NCI-H2227 (cell line): ENCODE measurements at regions not wholly inside any gene's neighbourhood (a gene's known extent, or its start where the extent isn't known, plus 50 kb on each side); places are given as distances from the start of the nearest gene placed in this dataset.

Experiments
- DNase-seq: peaks from one replicate; lab custom pipeline; 2025; ENCODE audit not compliant: unreplicated experiment; lab: John Stamatoyannopoulos, UW

- no peak for DNase-seq
Measured at GRCh38 chr5:155068616-155069100, 55.1 kb downstream of the KIF4B start.

- DNase-seq, result no peak
Measured at GRCh38 chr5:155069961-155070360, 56.4 kb downstream of the KIF4B start.

GRCh38 chr5:155070781-155071180 lies 57.2 kb downstream of the KIF4B start:
- DNase-seq, result no peak

DNA sequence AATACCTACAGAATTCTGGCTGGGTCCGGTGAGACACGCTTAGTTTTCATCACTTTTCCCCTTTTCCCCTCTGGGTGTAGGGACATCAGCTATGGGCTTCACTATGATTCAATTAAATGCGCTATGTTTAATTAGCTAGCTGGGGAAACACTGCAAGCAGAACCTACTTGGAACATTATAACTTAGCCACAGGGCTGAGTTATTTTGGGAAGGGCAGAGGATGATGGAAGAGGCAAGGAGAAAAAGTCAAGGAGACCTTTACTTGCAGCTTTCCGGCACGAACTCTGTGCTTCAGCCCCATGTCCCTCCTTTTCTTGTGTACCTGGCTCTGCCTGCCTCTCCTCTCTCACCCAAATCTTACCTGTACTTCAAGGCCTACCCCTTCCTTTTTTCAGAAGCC lies 62.8 kb downstream of the KIF4B start:
- no peak for DNase-seq

DNA sequence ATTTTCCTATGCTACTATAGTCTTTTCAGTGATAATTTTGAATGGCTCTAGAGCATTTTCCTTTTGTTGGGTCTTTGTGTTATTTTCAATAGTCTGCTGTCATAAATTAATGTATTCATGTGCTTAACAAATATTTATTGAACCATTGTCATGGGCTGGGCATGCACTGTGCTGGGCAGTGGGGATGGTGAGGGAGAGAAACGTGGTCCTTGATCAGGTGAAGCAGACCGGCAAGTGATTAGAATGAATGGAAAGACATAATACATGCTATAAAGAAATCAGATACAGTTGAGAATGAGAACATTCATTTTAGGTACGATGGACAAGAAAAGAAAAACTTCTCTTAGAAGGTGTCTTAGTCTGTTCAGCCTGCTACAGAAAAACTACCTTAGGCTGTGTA lies 66.1 kb downstream of the KIF4B start:
- DNase-seq, result no peak

DNA sequence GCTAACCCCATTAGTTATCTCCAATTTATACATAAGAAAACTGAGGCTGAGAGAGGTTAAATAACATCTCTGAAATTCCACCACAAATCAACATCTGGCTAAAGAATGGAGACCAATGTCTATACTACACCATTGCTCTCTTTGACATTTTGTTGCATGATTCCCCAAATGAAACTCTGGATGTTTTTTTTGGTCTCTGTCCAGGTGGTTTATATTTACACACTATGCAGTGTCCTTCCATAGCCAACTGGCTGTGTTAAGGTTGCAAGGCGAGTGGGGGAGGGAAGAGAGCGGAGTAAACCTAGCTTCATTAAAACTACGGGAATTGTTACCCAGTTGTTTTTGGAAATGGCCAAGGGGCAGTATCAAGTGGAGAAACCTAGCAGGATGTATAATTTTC lies 67.2 kb downstream of the KIF4B start:
- no peak for DNase-seq

DNA sequence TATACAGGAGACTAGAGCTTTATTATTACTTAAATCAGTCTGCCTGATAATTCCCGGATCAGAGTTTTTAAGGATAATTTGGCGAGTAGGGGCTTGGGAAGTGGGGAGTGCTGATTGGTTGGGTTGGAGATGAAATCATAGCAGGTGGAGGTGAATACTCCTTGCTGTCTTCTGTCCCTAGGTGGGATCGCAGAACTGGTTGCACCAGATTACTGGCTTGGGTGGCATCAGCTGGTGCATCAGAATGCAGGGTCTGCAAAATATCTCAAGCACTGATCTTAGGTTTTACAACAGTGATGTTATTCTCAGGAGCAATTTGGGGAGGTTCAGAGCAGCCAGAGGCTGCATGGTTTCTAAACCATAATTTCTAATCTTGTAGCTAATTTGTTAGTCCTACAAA lies 68.1 kb downstream of the KIF4B start:
- DNase-seq, result no peak

- DNase-seq, result no peak
Measured at GRCh38 chr5:155082401-155082800, 68.8 kb downstream of the KIF4B start.

GRCh38 chr5:155085282-155085989 lies 71.9 kb downstream of the KIF4B start:
- no peak for DNase-seq

GRCh38 chr5:155087036-155087435 lies 73.5 kb downstream of the KIF4B start:
- DNase-seq, result no peak

- no peak for DNase-seq
Measured at GRCh38 chr5:155088811-155089210, 75.3 kb downstream of the KIF4B start.

DNA sequence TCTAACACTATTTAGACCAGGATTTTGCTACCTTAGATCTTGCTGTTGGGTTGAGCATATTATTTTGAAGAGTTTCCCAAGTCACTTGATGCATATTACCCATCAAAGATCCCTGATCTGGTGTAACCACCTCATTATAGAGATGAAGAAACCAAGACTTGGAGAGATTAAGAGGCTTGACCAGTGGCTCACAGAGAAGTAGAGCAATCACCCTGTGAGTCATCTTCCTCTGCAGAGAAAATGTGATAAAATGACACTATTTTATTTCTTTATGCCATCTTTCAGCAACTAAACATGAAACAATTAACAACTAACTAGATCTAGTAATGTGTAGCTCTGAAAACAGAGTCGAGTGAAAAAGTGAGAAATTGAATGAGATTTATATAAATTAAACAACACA lies 76.1 kb downstream of the KIF4B start:
- DNase-seq, result no peak

DNA sequence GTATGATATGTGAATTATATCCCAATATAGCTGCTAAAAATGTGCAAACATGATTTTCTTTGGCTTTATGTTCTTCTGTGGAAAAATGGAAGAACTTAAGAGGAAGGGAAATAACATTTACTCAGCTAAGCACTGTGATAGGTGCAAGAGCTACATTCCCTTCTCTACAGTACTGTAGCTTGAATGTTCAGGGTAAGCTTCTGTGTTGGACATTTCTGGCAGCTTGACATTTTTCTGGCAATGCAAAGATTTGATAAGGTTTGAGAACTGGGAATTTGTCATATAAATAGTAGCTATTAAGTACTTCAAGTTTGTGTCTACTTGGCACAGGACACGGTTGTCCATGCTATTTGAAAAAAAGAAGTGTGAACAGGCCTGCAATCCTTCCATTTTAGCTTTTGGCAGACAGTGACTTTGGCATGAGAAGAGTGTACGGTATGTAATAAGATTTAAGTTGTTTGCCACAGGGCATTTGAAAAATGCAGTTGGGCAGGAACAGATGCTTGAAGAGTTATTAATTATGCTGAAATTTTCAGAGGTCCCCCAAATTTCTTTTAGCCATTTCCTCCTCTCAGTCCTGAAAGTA lies 77.6 kb downstream of the KIF4B start:
- no peak for DNase-seq

GRCh38 chr5:155091768-155092717 lies 78.5 kb downstream of the KIF4B start:
- DNase-seq, result no peak

- no peak for DNase-seq
Measured at GRCh38 chr5:155094455-155094854, 80.9 kb downstream of the KIF4B start.

GRCh38 chr5:155097995-155098394 lies 84.4 kb downstream of the KIF4B start:
- no peak for DNase-seq

- no peak for DNase-seq
Measured at GRCh38 chr5:155098433-155098832, 84.9 kb downstream of the KIF4B start.

- DNase-seq, result no peak
Measured at GRCh38 chr5:155101697-155102096, 88.1 kb downstream of the KIF4B start.

- DNase-seq, result no peak
Measured at GRCh38 chr5:155103146-155103545, 89.6 kb downstream of the KIF4B start.

- DNase-seq, result no peak
Measured at GRCh38 chr5:155104441-155104840, 90.9 kb downstream of the KIF4B start.

DNA sequence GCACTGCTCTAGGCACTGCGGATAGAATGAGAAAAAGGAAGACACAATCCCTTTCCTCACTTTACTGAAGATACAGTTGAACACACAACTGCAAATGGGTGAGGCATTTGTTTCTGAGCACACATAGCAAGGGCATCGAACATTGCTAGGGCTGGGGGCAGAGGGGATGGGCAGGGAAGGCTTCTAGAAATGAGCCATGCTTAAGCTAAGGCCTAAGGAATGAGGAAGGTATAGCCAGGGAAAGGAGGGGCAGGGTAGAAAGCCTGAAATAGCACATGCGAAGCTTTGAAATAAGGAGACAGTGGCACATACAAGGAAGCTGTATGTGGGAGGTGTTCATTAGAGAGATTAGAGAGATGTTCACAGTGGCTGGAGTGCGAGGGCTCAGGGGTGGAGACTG lies 92.7 kb downstream of the KIF4B start:
- DNase-seq, result no peak

DNA sequence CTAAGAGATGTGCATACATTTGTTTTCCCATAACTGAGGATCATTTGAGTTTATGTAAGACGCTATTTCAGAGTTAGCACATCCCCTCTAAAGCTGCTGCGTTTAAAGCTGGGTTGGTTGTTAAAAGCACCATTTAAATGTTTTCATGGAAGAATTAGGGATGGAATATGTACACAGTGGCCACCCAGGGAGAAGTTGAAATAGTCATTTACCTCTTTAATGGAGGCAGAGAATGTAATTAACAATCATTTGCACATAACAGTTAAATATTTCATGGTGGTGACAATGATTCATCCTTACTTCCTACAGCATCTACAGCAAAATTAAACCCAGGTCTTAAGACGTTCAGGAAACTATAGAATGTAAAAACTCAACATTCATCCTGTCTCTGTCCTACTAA lies 100.3 kb downstream of the KIF4B start:
- DNase-seq, result no peak
